MG63 (cell line): ENCODE measurements at regions not wholly inside any gene's neighbourhood (a gene's known extent, or its start where the extent isn't known, plus 50 kb on each side); places are given as distances from the start of the nearest gene placed in this dataset.

Experiments used
- DNase-seq: peaks from one replicate; pipeline ENCODE4 v3.0.0-alpha.2; 2020
- H3K27me3 ChIP-seq: fragments of 250-450 bp; sonication (Bioruptor Pico); 2 replicates; pipeline ENCODE4 v1.5.1; 2020; ENCODE audit warnings: mild to moderate bottlenecking, moderate library complexity
- H3K36me3 ChIP-seq: fragments of 250-450 bp; sonication (Bioruptor Pico); 2 replicates; pipeline ENCODE4 v1.5.1; 2020; ENCODE audit warnings: mild to moderate bottlenecking, moderate library complexity
- H3K4me3 ChIP-seq: fragments of 250-450 bp; sonication (Bioruptor Pico); 2 replicates; pipeline ENCODE4 v1.5.1; 2020; ENCODE audit warnings: mild to moderate bottlenecking, moderate library complexity
- H3K9me3 ChIP-seq: fragments of 250-450 bp; sonication (Bioruptor Pico); 2 replicates; pipeline ENCODE4 v1.5.1; 2020; ENCODE audit warnings: mild to moderate bottlenecking, moderate library complexity

DNA sequence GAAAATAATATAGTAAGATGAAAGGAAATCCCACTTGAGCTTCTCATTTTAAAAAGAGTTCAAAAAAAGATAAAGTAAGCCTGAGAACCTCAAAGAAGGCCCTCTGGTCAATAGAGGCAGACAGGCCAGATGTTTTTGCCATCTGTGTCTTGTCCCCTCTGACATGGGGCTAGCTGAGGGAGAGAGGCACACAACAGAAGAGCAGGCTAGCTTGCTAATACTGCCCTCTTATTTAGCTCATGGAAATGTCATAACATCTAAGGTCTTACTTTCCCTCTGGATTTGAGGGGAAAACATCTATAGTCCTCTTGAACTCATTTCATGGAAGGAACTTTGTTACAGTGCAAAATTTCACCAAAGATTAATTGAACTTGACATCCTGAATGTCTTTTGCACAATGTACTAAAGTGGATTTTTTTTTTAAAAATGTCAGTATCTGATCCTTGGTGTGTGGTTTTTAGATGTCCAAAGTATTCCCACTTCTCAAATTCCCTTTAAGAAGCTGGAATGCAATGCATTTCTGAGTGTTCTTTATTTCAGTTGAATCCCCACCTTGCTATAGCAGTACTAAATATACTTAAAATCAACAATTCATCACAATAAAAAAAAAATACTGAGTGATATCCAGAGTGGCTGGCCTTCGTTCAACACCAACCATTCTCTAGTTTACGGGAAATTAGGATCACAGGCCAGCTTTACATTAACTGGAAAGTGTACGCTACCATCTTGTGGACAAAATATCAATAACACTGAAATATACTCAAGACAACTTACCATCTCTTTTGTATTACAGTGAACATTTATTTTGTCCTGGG is 176.7 kb downstream of the PAH start:
- Histone ChIP-seq H3K36me3 (no peaks in the 10 kb centered on the region), H3K27me3 (no peaks in the 10 kb centered on the region), H3K4me3 (no peak overlapping the region), H3K9me3 (no peaks in the 10 kb centered on the region)
- no peak for DNase-seq

DNA sequence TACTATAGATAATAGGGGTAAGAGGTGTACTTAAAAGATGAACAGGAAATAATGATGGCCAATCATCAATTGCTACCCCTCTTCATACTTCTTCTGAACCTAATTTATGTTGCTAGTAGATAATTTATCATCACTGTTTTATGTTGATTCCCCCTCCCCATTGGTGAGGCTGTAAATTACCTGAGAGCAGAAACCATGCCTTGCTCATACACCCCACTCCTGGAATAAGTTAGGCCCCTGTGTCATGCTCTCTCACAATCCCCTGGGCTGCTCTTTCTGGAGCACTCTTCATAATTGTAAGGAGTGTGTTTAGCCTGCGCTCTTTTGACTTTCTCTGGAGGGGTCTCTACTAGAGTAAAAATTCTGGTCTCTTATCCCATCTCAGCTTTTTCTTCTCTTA is 180.7 kb downstream of the PAH start:
- Histone ChIP-seq H3K4me3 (no peak overlapping the region), H3K9me3 (no peaks in the 10 kb centered on the region), H3K36me3 (no peaks in the 10 kb centered on the region), H3K27me3 (no peaks in the 10 kb centered on the region)
- no peak for DNase-seq

DNA sequence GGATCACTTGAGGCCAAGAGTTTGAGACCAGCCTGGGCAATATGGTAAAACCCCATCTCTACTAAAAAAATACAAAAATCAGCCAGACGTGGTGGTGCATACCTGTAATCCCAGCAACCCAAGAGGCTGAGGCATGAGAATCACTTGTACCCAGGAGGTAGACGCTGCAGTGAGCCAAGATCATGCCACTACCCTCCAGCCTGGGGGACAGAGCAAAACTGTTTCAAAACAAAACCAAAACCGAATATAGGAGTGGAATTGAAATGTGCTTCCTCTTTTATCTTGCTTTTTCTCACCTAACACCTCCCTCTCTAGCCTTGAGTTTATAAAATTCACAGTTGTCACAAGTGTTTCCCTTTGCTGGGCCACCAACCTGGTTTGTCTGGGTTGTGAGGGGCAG is 181.9 kb downstream of the PAH start:
- Histone ChIP-seq H3K4me3 (no peak overlapping the region), H3K27me3 (no peaks in the 10 kb centered on the region), H3K9me3 (no peaks in the 10 kb centered on the region), H3K36me3 (no peaks in the 10 kb centered on the region)
- DNase-seq, result no peak

DNA sequence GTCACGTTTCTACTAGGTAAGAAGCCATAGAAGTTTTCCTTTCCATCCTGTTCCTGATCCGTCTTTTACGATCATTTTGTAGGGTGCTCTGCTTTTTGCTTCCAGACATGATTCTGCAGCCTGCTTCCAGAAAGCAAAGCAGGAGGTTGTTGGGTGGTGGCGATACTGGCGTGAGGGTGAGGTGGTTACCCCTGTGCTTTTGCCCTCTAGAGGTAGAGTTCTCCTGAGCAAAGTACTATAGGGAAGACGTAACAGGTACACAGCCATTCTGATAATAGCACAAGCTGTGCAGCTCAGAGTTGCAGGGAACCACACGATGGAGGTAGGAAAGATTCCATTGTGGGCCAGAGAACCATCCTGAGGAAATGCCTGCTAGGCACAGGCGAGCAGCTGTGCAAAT is 186.0 kb downstream of the PAH start:
- Histone ChIP-seq H3K9me3 (no peaks in the 10 kb centered on the region), H3K4me3 (no peak overlapping the region), H3K27me3 (no peaks in the 10 kb centered on the region), H3K36me3 (no peaks in the 10 kb centered on the region)
- no peak for DNase-seq

DNA sequence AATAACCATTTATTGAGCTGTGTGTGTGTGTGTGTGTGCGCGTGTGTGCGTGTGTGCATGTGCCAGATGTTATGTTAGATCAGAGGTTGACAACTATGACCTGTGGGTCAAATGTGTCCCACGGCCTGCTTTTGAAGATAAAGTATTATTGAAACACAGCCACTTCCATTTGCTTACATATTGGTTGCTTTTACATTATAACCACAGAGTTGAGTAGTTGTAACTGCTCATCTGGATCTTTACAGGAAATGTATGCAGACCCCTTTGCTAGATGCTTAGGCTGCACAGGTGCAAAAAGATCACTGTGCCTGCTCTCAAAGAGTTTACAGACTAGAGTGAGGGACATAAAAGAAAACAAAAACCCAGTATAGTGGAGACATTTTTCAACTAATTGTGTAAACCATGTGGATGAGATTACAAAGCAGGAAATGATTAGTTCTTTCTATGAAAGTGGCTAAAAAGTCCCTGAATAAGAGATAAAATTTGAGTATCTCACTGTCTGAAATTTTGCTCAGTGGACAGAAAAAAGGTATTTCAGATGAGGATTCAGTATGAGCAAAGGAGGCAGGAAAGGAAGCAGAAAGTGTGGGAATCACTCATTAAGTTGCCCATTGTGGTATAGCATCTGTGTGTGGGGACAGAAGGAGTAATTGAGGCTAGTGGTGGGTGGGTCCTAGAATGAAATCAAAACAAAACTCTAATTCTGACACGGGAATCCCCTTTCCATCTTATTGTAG is 188.4 kb downstream of the PAH start:
- no peaks in the 10 kb centered on the region for H3K27me3 ChIP-seq
- H3K4me3 ChIP-seq, result no peak overlapping the region
- no peak for DNase-seq
- H3K36me3 ChIP-seq, result no peaks in the 10 kb centered on the region
- H3K9me3 ChIP-seq, result no peaks in the 10 kb centered on the region

- no peaks in the 10 kb centered on the region for H3K27me3 ChIP-seq
- H3K36me3 ChIP-seq, result no peaks in the 10 kb centered on the region
- no peaks in the 10 kb centered on the region for H3K9me3 ChIP-seq
- DNase-seq, result no peak
- H3K4me3 ChIP-seq, result no peak overlapping the region
These were observed 190.4 kb downstream of the PAH start for GRCh38 chr12:102726686-102727085.

GRCh38 chr12:102722147-102722546 is 194.9 kb downstream of the PAH start:
- Histone ChIP-seq H3K27me3 (no peaks in the 10 kb centered on the region), H3K4me3 (no peak overlapping the region), H3K9me3 (no peaks in the 10 kb centered on the region), H3K36me3 (no peaks in the 10 kb centered on the region)
- DNase-seq, result no peak

DNA sequence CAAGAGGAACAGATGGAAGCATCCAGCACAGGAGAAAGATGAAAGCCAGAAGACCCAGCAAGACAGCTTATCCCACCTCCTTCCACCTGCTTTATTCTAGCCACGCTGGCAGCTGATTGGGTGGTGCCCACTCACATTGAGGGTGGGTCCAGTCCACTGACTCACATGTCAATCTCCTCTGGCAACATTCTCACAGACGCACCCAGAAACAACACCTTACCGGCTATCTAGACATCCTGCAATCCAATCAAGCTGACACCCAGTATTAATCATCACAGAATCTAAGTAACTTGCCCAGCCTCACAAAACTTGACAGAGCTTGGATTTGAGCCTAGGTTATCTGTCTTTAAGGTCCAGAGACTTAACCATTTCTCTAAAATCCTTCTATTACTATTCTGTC is 208.9 kb downstream of the PAH start:
- H3K36me3 ChIP-seq, result no peaks in the 10 kb centered on the region

DNA sequence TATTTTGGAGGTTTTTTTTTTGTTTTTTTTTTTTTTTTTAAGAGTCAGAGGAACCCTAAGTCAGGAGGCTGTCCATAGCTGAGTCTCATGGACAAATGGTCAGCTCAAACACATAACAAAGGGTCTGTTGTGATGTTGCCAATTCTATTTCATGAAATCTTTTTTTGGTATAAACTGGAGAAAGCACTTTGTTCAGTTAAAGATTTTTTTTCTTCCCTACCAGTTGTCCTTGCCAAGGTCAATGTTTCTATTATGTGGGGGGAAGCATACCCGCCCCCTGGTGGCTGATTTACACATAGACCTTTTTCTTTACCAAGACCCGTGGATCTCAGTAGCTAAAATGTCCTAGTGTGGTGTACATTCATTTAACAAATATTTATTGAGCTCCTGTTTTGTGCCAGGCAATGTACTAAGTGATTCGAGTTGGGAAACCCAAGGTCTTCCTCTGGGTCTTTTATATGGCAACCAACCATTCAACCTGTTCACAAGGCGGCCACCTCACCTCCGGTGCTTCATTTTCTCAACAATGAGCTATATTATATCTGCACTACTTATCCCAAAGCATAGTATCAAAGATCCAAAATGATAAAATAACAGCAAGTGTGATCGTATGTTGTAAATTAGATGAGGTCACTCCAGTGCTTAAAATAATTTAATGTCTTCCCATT is 214.5 kb downstream of the PAH start:
- no peaks in the 10 kb centered on the region for H3K9me3 ChIP-seq
- 0 out of 2 replicates have a peak, but pooled peaks cover 2% of the 10 kb centered on the region for H3K27me3 ChIP-seq
- no peaks in the 10 kb centered on the region for H3K36me3 ChIP-seq
- DNase-seq, result peak; percentile 4
- H3K4me3 ChIP-seq, result no peak overlapping the region

More for the DNA sequence above, 208.9 kb downstream of the PAH start:
- H3K27me3 ChIP-seq, result 0 out of 2 replicates have a peak, but pooled peaks cover 2% of the 10 kb centered on the region
- no peaks in the 10 kb centered on the region for H3K9me3 ChIP-seq
- no peak overlapping the region for H3K4me3 ChIP-seq
- no peak for DNase-seq

GRCh38 chr12:102696045-102696444 is 215.7 kb upstream of the IGF1 start:
- DNase-seq, result no peak
- H3K36me3 ChIP-seq, result no peaks in the 10 kb centered on the region

GRCh38 chr12:102694903-102695302 is 214.5 kb upstream of the IGF1 start:
- DNase-seq, result no peak
- Histone ChIP-seq H3K36me3 (no peaks in the 10 kb centered on the region), H3K27me3 (no peaks in the 10 kb centered on the region), H3K4me3 (no peak overlapping the region), H3K9me3 (no peaks in the 10 kb centered on the region)

More at GRCh38 chr12:102696045-102696444, 215.7 kb upstream of the IGF1 start:
- H3K27me3 ChIP-seq, result no peaks in the 10 kb centered on the region
- no peaks in the 10 kb centered on the region for H3K9me3 ChIP-seq
- H3K4me3 ChIP-seq, result no peak overlapping the region

GRCh38 chr12:102691773-102692555 is 211.6 kb upstream of the IGF1 start:
- no peaks in the 10 kb centered on the region for H3K36me3 ChIP-seq
- no peak overlapping the region for H3K4me3 ChIP-seq
- DNase-seq, result no peak
- H3K27me3 ChIP-seq, result no peaks in the 10 kb centered on the region
- H3K9me3 ChIP-seq, result no peaks in the 10 kb centered on the region

GRCh38 chr12:102690253-102690652 is 209.9 kb upstream of the IGF1 start:
- Histone ChIP-seq H3K27me3 (no peaks in the 10 kb centered on the region), H3K36me3 (no peaks in the 10 kb centered on the region)
- DNase-seq, result no peak

DNA sequence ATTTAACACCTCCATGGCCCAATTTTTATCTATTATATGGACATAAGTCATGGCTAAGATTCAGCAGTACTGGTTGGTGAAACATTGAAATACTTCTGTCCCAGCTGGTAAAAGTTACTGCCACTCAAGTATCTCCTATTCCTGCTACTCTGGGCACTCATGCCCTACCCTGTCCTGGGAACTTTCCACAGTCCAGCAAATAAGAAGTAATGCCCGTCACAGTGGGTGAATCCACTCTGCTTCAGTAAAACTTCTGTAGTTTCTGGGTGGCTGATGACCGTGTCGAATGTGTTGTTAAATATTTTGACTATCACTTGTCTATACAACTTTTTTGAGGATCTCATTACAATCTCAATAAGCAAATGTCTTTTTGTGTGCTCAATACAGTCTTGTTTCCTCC is 209.3 kb upstream of the IGF1 start:
- Histone ChIP-seq H3K36me3 (no peaks in the 10 kb centered on the region), H3K9me3 (no peaks in the 10 kb centered on the region), H3K27me3 (no peaks in the 10 kb centered on the region), H3K4me3 (no peak overlapping the region)
- no peak for DNase-seq

More at GRCh38 chr12:102690253-102690652, 209.9 kb upstream of the IGF1 start:
- Histone ChIP-seq H3K4me3 (no peak overlapping the region), H3K9me3 (no peaks in the 10 kb centered on the region)

DNA sequence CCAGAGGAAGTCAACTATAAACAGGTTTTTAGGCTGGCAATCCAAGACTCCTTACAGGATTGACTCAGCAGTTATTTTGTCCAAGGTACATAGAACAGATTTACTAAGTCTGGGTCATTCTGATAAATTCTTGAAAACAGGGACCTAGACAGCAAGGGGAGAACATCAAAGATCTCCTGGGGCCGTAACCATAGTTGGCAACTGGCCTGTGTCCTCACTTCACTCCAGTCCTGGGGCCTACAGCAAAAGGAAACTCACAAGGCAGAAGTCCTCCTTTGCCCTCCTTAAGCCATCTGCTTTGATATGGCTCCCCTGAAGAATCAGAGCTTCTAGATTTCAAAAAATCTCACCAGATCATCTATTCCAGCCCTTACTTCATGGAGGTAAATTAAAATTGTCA is 207.2 kb upstream of the IGF1 start:
- no peak for DNase-seq
- no peaks in the 10 kb centered on the region for H3K36me3 ChIP-seq
- no peaks in the 10 kb centered on the region for H3K9me3 ChIP-seq
- no peak overlapping the region for H3K4me3 ChIP-seq
- no peaks in the 10 kb centered on the region for H3K27me3 ChIP-seq

DNA sequence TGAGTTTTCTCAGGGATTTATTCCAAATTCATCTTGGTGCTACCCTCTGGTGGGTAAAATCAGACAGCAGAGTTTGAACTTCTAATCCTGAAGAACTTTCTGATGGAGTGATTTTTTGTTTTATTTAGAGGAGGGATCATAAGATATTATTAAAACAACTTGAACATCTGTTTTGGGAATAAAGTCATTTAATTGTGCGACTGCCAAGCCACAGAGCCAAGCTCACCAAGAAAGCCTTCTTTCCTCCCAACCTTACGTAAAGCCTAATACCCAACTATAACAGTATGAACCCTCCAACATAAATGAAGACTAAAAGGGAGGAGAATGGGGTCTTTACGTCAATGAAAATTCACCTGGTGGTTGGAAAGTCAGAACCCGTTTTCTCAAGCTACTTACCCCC is 205.5 kb upstream of the IGF1 start:
- no peaks in the 10 kb centered on the region for H3K9me3 ChIP-seq
- no peak for DNase-seq
- H3K36me3 ChIP-seq, result no peaks in the 10 kb centered on the region
- H3K27me3 ChIP-seq, result no peaks in the 10 kb centered on the region
- no peak overlapping the region for H3K4me3 ChIP-seq

DNA sequence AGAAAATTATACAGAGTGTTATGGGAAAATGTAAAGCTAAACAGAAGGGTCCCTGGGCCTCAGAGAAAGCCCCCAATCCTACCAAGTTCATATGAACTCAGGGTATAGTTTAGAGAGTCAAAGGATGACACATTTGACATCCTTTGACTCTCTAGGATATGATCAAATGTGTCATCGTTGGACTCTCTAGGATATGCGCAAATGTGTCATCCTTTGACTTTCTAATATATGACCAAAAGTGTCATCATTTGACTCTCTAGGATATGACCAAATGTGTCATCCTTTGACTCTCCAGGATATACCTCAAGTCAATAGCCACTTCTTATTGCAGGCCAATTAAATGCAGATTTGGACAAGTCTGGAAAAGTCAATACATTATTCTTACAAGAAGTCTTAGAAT is 204.8 kb upstream of the IGF1 start:
- Histone ChIP-seq H3K36me3 (no peaks in the 10 kb centered on the region), H3K9me3 (no peaks in the 10 kb centered on the region)
- DNase-seq, result no peak

More for the DNA sequence above, 204.8 kb upstream of the IGF1 start:
- H3K4me3 ChIP-seq, result no peak overlapping the region
- no peaks in the 10 kb centered on the region for H3K27me3 ChIP-seq
